H9 (cell line): ENCODE measurements at regions not wholly inside any gene's neighbourhood (a gene's known extent, or its start where the extent isn't known, plus 50 kb on each side); places are given as distances from the start of the nearest gene placed in this dataset.

Experiments
- DNase-seq: peaks from one replicate; pipeline ENCODE4 v3.0.0-alpha.2; 2017
- H2AFZ ChIP-seq: one replicate; pipeline ENCODE4 v1.6.1; 2013; ENCODE audit warnings: mild to moderate bottlenecking, low read length, control low read depth, moderate library complexity
- H2AK5ac ChIP-seq: 2 replicates; pipeline ENCODE4 v1.6.1; 2013; ENCODE audit warnings: low read length, control low read depth, mixed read lengths; ENCODE audit not compliant: insufficient read length
- H2BK120ac ChIP-seq: one replicate; pipeline ENCODE4 v1.6.1; 2013; ENCODE audit warnings: low read depth, mild to moderate bottlenecking, low read length, control low read depth, inconsistent platforms; ENCODE audit not compliant: poor library complexity, severe bottlenecking
- H2BK12ac ChIP-seq: 2 replicates; pipeline ENCODE4 v1.6.1; 2013; ENCODE audit warnings: low read length, control low read depth, mixed read lengths, low read depth; ENCODE audit not compliant: insufficient read length
- H2BK15ac ChIP-seq: 2 replicates; pipeline ENCODE4 v1.6.1; 2013; ENCODE audit warnings: low read depth, low read length, control low read depth
- H2BK20ac ChIP-seq: one replicate; pipeline ENCODE4 v1.6.1; 2013; ENCODE audit warnings: low read depth, mild to moderate bottlenecking, low read length, control low read depth, inconsistent platforms; ENCODE audit not compliant: poor library complexity, severe bottlenecking
- H2BK5ac ChIP-seq: 2 replicates; pipeline ENCODE4 v1.6.1; 2013; ENCODE audit warnings: low read length, control low read depth, mixed read lengths; ENCODE audit not compliant: insufficient read length
- H3K14ac ChIP-seq: 2 replicates; pipeline ENCODE4 v1.6.1; 2013; ENCODE audit warnings: low read length, control low read depth; ENCODE audit not compliant: insufficient read depth
- H3K18ac ChIP-seq: 2 replicates; pipeline ENCODE4 v1.6.1; 2013; ENCODE audit warnings: low read depth, mild to moderate bottlenecking, mixed read lengths, low read length, control low read depth; ENCODE audit not compliant: insufficient read length
- H3K23ac ChIP-seq: 2 replicates; pipeline ENCODE4 v1.6.1; 2013; ENCODE audit warnings: low read length, control low read depth, mixed read lengths, low read depth; ENCODE audit not compliant: insufficient read length
- H3K23me2 ChIP-seq: 2 replicates; pipeline ENCODE4 v1.6.1; 2013; ENCODE audit warnings: low read depth, mild to moderate bottlenecking, mixed read lengths, low read length, control low read depth; ENCODE audit not compliant: insufficient read length, poor library complexity, severe bottlenecking
- H3K27ac ChIP-seq: 2 replicates; pipeline ENCODE4 v1.5.1; 2013; ENCODE audit warnings: low read length, control low read depth, mixed read lengths, low read depth; ENCODE audit not compliant: insufficient read length
- H3K27me3 ChIP-seq: 2 replicates; pipeline ENCODE4 v1.6.1; 2013; ENCODE audit warnings: low read length, control low read depth, inconsistent platforms; ENCODE audit not compliant: insufficient read depth
- H3K4ac ChIP-seq: 2 replicates; pipeline ENCODE4 v1.6.1; 2013; ENCODE audit warnings: low read depth, mild to moderate bottlenecking, control low read depth, inconsistent platforms, low read length, moderate library complexity
- H3K4me1 ChIP-seq: 2 replicates; pipeline ENCODE4 v1.6.1; 2013; ENCODE audit warnings: low read length, control low read depth, inconsistent platforms; ENCODE audit not compliant: insufficient read depth
- H3K4me2 ChIP-seq: 2 replicates; pipeline ENCODE4 v1.6.1; 2013; ENCODE audit warnings: low read length, control low read depth, mixed read lengths; ENCODE audit not compliant: insufficient read length, insufficient read depth
- H3K56ac ChIP-seq: 2 replicates; pipeline ENCODE4 v1.6.1; 2013; ENCODE audit warnings: low read depth, mild to moderate bottlenecking, mixed read lengths, low read length, control low read depth; ENCODE audit not compliant: insufficient read length
- H3K79me1 ChIP-seq: 2 replicates; pipeline ENCODE4 v1.6.1; 2013; ENCODE audit warnings: low read depth, mild to moderate bottlenecking, moderate library complexity, low read length, control low read depth, inconsistent platforms; ENCODE audit not compliant: insufficient read depth, poor library complexity, severe bottlenecking
- H3K79me2 ChIP-seq: 2 replicates; pipeline ENCODE4 v1.6.1; 2013; ENCODE audit warnings: low read length, control low read depth, inconsistent platforms; ENCODE audit not compliant: insufficient read depth
- H3K9ac ChIP-seq: 2 replicates; pipeline ENCODE4 v1.6.1; 2013; ENCODE audit warnings: low read length, control low read depth, mixed read lengths; ENCODE audit not compliant: insufficient read length; ENCODE audit errors: extremely low read depth
- H3K9me3 ChIP-seq: one replicate; pipeline ENCODE4 v1.6.1; 2013; ENCODE audit warnings: low read depth, low read length, inconsistent platforms; ENCODE audit not compliant: control insufficient read depth
- H3T11ph ChIP-seq: one replicate; pipeline ENCODE4 v1.6.1; 2013; ENCODE audit warnings: mild to moderate bottlenecking, low read length, control low read depth, inconsistent platforms
- H4K20me1 ChIP-seq: one replicate; pipeline ENCODE4 v1.6.1; 2013; ENCODE audit not compliant: control insufficient read depth, insufficient read length, insufficient read depth
- H4K5ac ChIP-seq: 2 replicates; pipeline ENCODE4 v1.6.1; 2013; ENCODE audit warnings: low read depth, mild to moderate bottlenecking, mixed read lengths, low read length, control low read depth; ENCODE audit not compliant: insufficient read length
- H4K8ac ChIP-seq: replicated peaks from 2 replicates; pipeline ENCODE4 v1.6.1; 2013; ENCODE audit warnings: low read length, control low read depth, mixed read lengths, low read depth; ENCODE audit not compliant: insufficient read length
- H4K91ac ChIP-seq: 2 replicates; pipeline ENCODE4 v1.6.1; 2013; ENCODE audit warnings: low read depth, mild to moderate bottlenecking, moderate library complexity, mixed read lengths, low read length, control low read depth; ENCODE audit not compliant: insufficient read length
- H3K27ac Mint-ChIP-seq, 3 experiments: 2 replicates in 2 of 3; 3 replicates in 1 of 3; pipeline ENCODE4 v1.8.0; 2020 to 2021; ENCODE audit warnings: mixed read lengths in 3 of 3, mild to moderate bottlenecking in 1 of 3, moderate library complexity in 1 of 3
- H3K27me3 Mint-ChIP-seq: 2 replicates; pipeline ENCODE4 v1.8.0; 2021; ENCODE audit warnings: low read depth, mild to moderate bottlenecking, moderate library complexity, mixed read lengths
- H3K36me3 Mint-ChIP-seq, 3 experiments: 2 replicates in 2 of 3; 3 replicates in 1 of 3; pipeline ENCODE4 v1.8.0; 2020 to 2021; ENCODE audit warnings: low read depth in 3 of 3, mixed read lengths in 3 of 3; ENCODE audit not compliant: insufficient read depth in 1 of 3
- H3K4me1 Mint-ChIP-seq, 2 experiments: 2 replicates each; pipeline ENCODE4 v1.8.0; 2020; ENCODE audit warnings: mixed read lengths in 2 of 2
- H3K4me3 Mint-ChIP-seq, 2 experiments: 2 replicates in 1 of 2; 3 replicates in 1 of 2; pipeline ENCODE4 v1.8.0; 2020 to 2021; ENCODE audit warnings: mild to moderate bottlenecking in 2 of 2, mixed read lengths in 2 of 2, moderate library complexity in 1 of 2
- H3K9me3 Mint-ChIP-seq, 2 experiments: 2 replicates in 1 of 2; 3 replicates in 1 of 2; pipeline ENCODE4 v1.8.0; 2020; ENCODE audit warnings: mild to moderate bottlenecking in 2 of 2, mixed read lengths in 2 of 2, moderate library complexity in 1 of 2
- WGBS: extraction: QIAGEN DNeasy Blood & Tissue Kit; methylation state at CpG from one replicate; pipeline ENCODE4 v1.1.7; 2013; ENCODE audit warnings: missing lambda C conversion rate, low lambda C conversion rate, mixed read lengths; ENCODE audit not compliant: insufficient read length; ENCODE audit errors: extremely low coverage; 5-methylcytosine and 5-hydroxymethylcytosine counted together
- TF ChIP-seq, protein P1 (sequence below): fragments of 200-600 bp; sonication (generic); conservative IDR thresholded peaks from 3 replicates; pipeline ENCODE4 v1.8.0; 2021; ENCODE audit warnings: antibody characterized with exemption, mild to moderate bottlenecking

- Histone ChIP-seq H4K91ac (no peak overlapping the region), H4K5ac (no peak overlapping the region), H3K27me3 (no peaks in the 10 kb centered on the region), H3K79me1 (no peaks in the 10 kb centered on the region), H3K9me3 (no peaks in the 10 kb centered on the region), H3K9ac (no peak overlapping the region), H2AK5ac (no peak overlapping the region), H2BK5ac (no peak overlapping the region), H3K27ac (no peak overlapping the region), H2BK15ac (no peak overlapping the region), H2BK120ac (no peak overlapping the region), H2BK20ac (no peak overlapping the region), H3K23ac (no peak overlapping the region), H3T11ph (no peak overlapping the region), H3K23me2 (no peaks in the 10 kb centered on the region), H3K56ac (no peak overlapping the region), H2AFZ (no peak overlapping the region), H3K18ac (no peak overlapping the region), H3K4me2 (no peak overlapping the region), H4K20me1 (no peaks in the 10 kb centered on the region), H4K8ac (no peak overlapping the region), H2BK12ac (no peak overlapping the region), H3K4me1 (no peaks in the 10 kb centered on the region), H3K14ac (no peak overlapping the region), H3K79me2 (no peaks in the 10 kb centered on the region), H3K4ac (no peak overlapping the region)
- WGBS, result no CpG with 5 or more reads among the region's 3 CpGs
- Mint-ChIP-seq H3K27ac (no peak overlapping the region), H3K4me1 (peaks cover 14 to 24% of the 10 kb centered on the region in 2 experiments), H3K4me3 (no peak overlapping the region), H3K9me3 (peaks cover 9 to 10% of the 10 kb centered on the region in 2 experiments; a peak in 4 of 5 replicates), H3K36me3 (peaks cover 5 to 8% (median 6%) of the 10 kb centered on the region in 3 experiments; a peak in 5 of 7 replicates), H3K27me3 (no peaks in the 10 kb centered on the region)
- DNase-seq, result no peak
- TF ChIP-seq, protein P1, sequence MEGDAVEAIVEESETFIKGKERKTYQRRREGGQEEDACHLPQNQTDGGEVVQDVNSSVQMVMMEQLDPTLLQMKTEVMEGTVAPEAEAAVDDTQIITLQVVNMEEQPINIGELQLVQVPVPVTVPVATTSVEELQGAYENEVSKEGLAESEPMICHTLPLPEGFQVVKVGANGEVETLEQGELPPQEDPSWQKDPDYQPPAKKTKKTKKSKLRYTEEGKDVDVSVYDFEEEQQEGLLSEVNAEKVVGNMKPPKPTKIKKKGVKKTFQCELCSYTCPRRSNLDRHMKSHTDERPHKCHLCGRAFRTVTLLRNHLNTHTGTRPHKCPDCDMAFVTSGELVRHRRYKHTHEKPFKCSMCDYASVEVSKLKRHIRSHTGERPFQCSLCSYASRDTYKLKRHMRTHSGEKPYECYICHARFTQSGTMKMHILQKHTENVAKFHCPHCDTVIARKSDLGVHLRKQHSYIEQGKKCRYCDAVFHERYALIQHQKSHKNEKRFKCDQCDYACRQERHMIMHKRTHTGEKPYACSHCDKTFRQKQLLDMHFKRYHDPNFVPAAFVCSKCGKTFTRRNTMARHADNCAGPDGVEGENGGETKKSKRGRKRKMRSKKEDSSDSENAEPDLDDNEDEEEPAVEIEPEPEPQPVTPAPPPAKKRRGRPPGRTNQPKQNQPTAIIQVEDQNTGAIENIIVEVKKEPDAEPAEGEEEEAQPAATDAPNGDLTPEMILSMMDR, result no peak
Observed at GRCh38 chr5:74975582-74975981, 76.8 kb downstream of the GCNT4 start.
